WTC11 (cell line): ENCODE measurements at regions not wholly inside any gene's neighbourhood (a gene's known extent, or its start where the extent isn't known, plus 50 kb on each side); places are given as distances from the start of the nearest gene placed in this dataset.

Source experiments
- ATAC-seq: fragments of 200-7000 bp; cut with Tn5 transposase; 2 replicates; pipeline ENCODE4 v1.10.0; 2021; ENCODE audit warnings: mild to moderate bottlenecking, moderate library complexity
- CTCF ChIA-PET: fragments of 300-600 bp; sonication (Branson Sonifier 250); formaldehyde crosslinking; loops from one replicate; lab custom pipeline; 2021; ENCODE audit warnings: antibody characterized with exemption; lab: Charles Lee
- POLR2A ChIA-PET: fragments of 350-600 bp; sonication (Branson Sonifier 250); formaldehyde crosslinking; loops from one replicate; lab custom pipeline; 2021; ENCODE audit warnings: antibody characterized with exemption; lab: Charles Lee
- DNase-seq: peaks from one replicate; pipeline ENCODE4 v3.0.0; 2021; ENCODE audit warnings: low spot score
- H3K27ac Mint-ChIP-seq: 2 replicates; pipeline ENCODE4 v1.8.0; 2021; ENCODE audit warnings: mixed read lengths
- H3K27me3 Mint-ChIP-seq: 2 replicates; pipeline ENCODE4 v1.8.0; 2021; ENCODE audit warnings: low read depth, mild to moderate bottlenecking, moderate library complexity, mixed read lengths
- H3K36me3 Mint-ChIP-seq: 2 replicates; pipeline ENCODE4 v1.8.0; 2021; ENCODE audit warnings: mixed read lengths
- H3K4me1 Mint-ChIP-seq: 2 replicates; pipeline ENCODE4 v1.8.0; 2022; ENCODE audit warnings: mixed read lengths
- H3K4me3 Mint-ChIP-seq: 2 replicates; pipeline ENCODE4 v1.8.0; 2021; ENCODE audit warnings: mild to moderate bottlenecking, moderate library complexity, mixed read lengths
- H3K9me3 Mint-ChIP-seq: 2 replicates; pipeline ENCODE4 v1.8.0; 2021; ENCODE audit warnings: mixed read lengths
- ATF1 ChIP-seq: sonication (generic); formaldehyde crosslinking; IDR thresholded peaks from 2 replicates; pipeline ENCODE4 v1.8.1; 2023; ENCODE audit warnings: mild to moderate bottlenecking, moderate library complexity, missing genetic modification reagents
- CDX4 ChIP-seq: fragments of 250-450 bp; sonication (Bioruptor Pico); IDR thresholded peaks from 2 replicates; pipeline ENCODE4 v1.9.0; 2021; ENCODE audit warnings: moderate library complexity, mild to moderate bottlenecking, inconsistent platforms, borderline replicate concordance
- CREM ChIP-seq: sonication (generic); formaldehyde crosslinking; IDR thresholded peaks from 2 replicates; pipeline ENCODE4 v1.8.1; 2022; ENCODE audit warnings: mild to moderate bottlenecking, missing genetic modification reagents, moderate library complexity
- CTCF ChIP-seq: fragments of 200-600 bp; IDR thresholded peaks from 2 replicates; pipeline ENCODE4 v1.8.0; 2022; ENCODE audit warnings: antibody characterized with exemption
- E2F4 ChIP-seq: sonication (generic); formaldehyde crosslinking; IDR thresholded peaks from 2 replicates; pipeline ENCODE4 v1.8.1; 2022; ENCODE audit warnings: low read depth, mild to moderate bottlenecking, moderate library complexity, missing genetic modification reagents, borderline replicate concordance
- ETV6 ChIP-seq: sonication (generic); formaldehyde crosslinking; IDR thresholded peaks from 2 replicates; pipeline ENCODE4 v1.8.1; 2022; ENCODE audit warnings: mild to moderate bottlenecking, missing genetic modification reagents
- GRHL2 ChIP-seq: fragments of 250-450 bp; sonication (Bioruptor Pico); IDR thresholded peaks from 2 replicates; pipeline ENCODE4 v1.8.0; 2022; ENCODE audit warnings: mild to moderate bottlenecking, moderate library complexity; ENCODE audit not compliant: insufficient replicate concordance, severe bottlenecking
- KAT7 ChIP-seq: sonication (generic); formaldehyde crosslinking; IDR thresholded peaks from 2 replicates; pipeline ENCODE4 v1.8.1; 2023; ENCODE audit warnings: missing genetic modification reagents, mild to moderate bottlenecking, borderline replicate concordance
- NFE2L1 ChIP-seq: sonication (generic); formaldehyde crosslinking; IDR thresholded peaks from 2 replicates; pipeline ENCODE4 v1.8.1; 2023; ENCODE audit warnings: missing genetic modification reagents
- PREB ChIP-seq: sonication (generic); formaldehyde crosslinking; IDR thresholded peaks from 2 replicates; pipeline ENCODE4 v1.8.1; 2022; ENCODE audit warnings: mild to moderate bottlenecking, missing genetic modification reagents, moderate library complexity, borderline replicate concordance
- PRRX2 ChIP-seq: fragments of 250-450 bp; sonication (Bioruptor Pico); IDR thresholded peaks from 2 replicates; pipeline ENCODE4 v1.8.0; 2021; ENCODE audit warnings: mild to moderate bottlenecking
- RELA ChIP-seq: sonication (generic); formaldehyde crosslinking; IDR thresholded peaks from 2 replicates; pipeline ENCODE4 v1.8.1; 2022; ENCODE audit warnings: missing genetic modification reagents, mild to moderate bottlenecking, borderline replicate concordance
- SMAD3 ChIP-seq: sonication (generic); formaldehyde crosslinking; IDR thresholded peaks from 2 replicates; pipeline ENCODE4 v1.8.0; 2022; ENCODE audit warnings: missing genetic modification reagents, mild to moderate bottlenecking, borderline replicate concordance
- SMAD4 ChIP-seq: sonication (generic); formaldehyde crosslinking; IDR thresholded peaks from 2 replicates; pipeline ENCODE4 v1.8.0; 2022; ENCODE audit warnings: mild to moderate bottlenecking, missing genetic modification reagents
- TEAD4 ChIP-seq: sonication (generic); formaldehyde crosslinking; IDR thresholded peaks from 2 replicates; pipeline ENCODE4 v1.8.0; 2022; ENCODE audit warnings: mild to moderate bottlenecking, missing genetic modification reagents
- ZNF121 ChIP-seq: sonication (generic); formaldehyde crosslinking; IDR thresholded peaks from 2 replicates; pipeline ENCODE4 v1.8.0; 2023; ENCODE audit warnings: missing genetic modification reagents
- ZNF219 ChIP-seq: sonication (generic); formaldehyde crosslinking; IDR thresholded peaks from 2 replicates; pipeline ENCODE4 v1.8.0; 2023; ENCODE audit warnings: missing genetic modification reagents, mild to moderate bottlenecking, borderline replicate concordance
- ZNF396 ChIP-seq: fragments of 250-450 bp; sonication (Bioruptor Pico); IDR thresholded peaks from 2 replicates; pipeline ENCODE4 v1.8.0; 2021; ENCODE audit warnings: mild to moderate bottlenecking, moderate library complexity, borderline replicate concordance
- ZNF512 ChIP-seq: sonication (generic); formaldehyde crosslinking; IDR thresholded peaks from 2 replicates; pipeline ENCODE4 v1.8.1; 2022; ENCODE audit warnings: missing genetic modification reagents, borderline replicate concordance
- ZNF532 ChIP-seq: fragments of 250-450 bp; sonication (Bioruptor Pico); IDR thresholded peaks from 2 replicates; pipeline ENCODE4 v1.9.0; 2021; ENCODE audit warnings: mild to moderate bottlenecking, borderline replicate concordance
- TF ChIP-seq, protein P1 (sequence below): sonication (generic); formaldehyde crosslinking; IDR thresholded peaks from 2 replicates; pipeline ENCODE4 v1.8.0; 2022; ENCODE audit warnings: mild to moderate bottlenecking, missing genetic modification reagents

DNA sequence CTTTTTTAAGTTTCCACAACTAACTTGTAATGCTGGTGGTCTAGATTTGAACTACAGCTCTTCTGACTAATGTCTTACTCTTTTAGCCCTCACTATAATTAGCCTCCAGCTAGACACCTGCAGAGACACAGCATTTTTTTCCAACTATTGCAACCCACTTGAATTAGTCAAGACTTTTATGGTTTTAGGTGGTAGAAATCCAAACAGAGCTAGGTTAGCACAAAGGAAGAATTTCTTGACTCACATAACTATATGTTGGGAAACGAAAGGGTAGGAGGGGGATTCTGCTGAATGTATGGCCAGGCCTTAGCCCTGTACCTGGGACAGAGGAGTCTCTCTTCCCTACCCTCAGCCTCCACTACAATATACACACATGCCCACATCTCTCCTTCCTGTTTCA lies 586.1 kb downstream of the INHBA start:
- Mint-ChIP-seq H3K4me3 (no peak overlapping the region), H3K4me1 (peaks cover 14% of the 10 kb centered on the region), H3K27me3 (no peaks in the 10 kb centered on the region), H3K27ac (no peak overlapping the region), H3K9me3 (peaks cover 10% of the 10 kb centered on the region), H3K36me3 (no peaks in the 10 kb centered on the region)
- ChIA-PET CTCF (interaction anchor here (0.9 to 1.5 kb wide), 2 partner anchors 9 to 10 kb away, joined by 3 to 4 read pairs; no protein-coding TSS in a partner anchor), POLR2A (no interaction called here)
- ATAC-seq (no peak), DNase-seq (no peak)
- TF ChIP-seq GRHL2, result no peak
- TF ChIP-seq ETV6 (CRISPR knock-in tag), result no peak
- TF ChIP-seq, protein P1, sequence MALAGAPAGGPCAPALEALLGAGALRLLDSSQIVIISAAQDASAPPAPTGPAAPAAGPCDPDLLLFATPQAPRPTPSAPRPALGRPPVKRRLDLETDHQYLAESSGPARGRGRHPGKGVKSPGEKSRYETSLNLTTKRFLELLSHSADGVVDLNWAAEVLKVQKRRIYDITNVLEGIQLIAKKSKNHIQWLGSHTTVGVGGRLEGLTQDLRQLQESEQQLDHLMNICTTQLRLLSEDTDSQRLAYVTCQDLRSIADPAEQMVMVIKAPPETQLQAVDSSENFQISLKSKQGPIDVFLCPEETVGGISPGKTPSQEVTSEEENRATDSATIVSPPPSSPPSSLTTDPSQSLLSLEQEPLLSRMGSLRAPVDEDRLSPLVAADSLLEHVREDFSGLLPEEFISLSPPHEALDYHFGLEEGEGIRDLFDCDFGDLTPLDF (CRISPR knock-in tag), result no peak
- no peak for TF ChIP-seq SMAD3 (CRISPR knock-in tag)
- TF ChIP-seq CTCF, result no peak

GRCh38 chr7:41116337-41116736 lies 586.6 kb downstream of the INHBA start:
- no peak for DNase-seq
- H3K27ac Mint-ChIP-seq, result no peak overlapping the region
- no peaks in the 10 kb centered on the region for H3K27me3 Mint-ChIP-seq
- TF ChIP-seq CDX4, result no peak
- no peak for TF ChIP-seq CREM
- no peak for TF ChIP-seq NFE2L1 (CRISPR knock-in tag)
- TF ChIP-seq TEAD4 (CRISPR knock-in tag), result no peak
- no peak for TF ChIP-seq PRRX2 (CRISPR knock-in tag)
- TF ChIP-seq, all 79 proteins: peak for 0
- ATAC-seq, result no peak
- Mint-ChIP-seq H3K4me1 (peaks cover 14% of the 10 kb centered on the region), H3K9me3 (peaks cover 10% of the 10 kb centered on the region), H3K36me3 (no peaks in the 10 kb centered on the region), H3K4me3 (no peak overlapping the region)
- CTCF ChIA-PET, result interaction anchor here (0.9 to 1.5 kb wide), 3 partner anchors 9 to 578 kb away, joined by 3 to 4 read pairs (median 3); no protein-coding TSS in a partner anchor
- POLR2A ChIA-PET, result no interaction called here

GRCh38 chr7:41114691-41115090 lies 588.2 kb downstream of the INHBA start:
- no peaks in the 10 kb centered on the region for H3K36me3 Mint-ChIP-seq
- H3K27ac Mint-ChIP-seq, result no peak overlapping the region
- ChIA-PET CTCF (no interaction called here), POLR2A (no interaction called here)
- no peaks in the 10 kb centered on the region for H3K27me3 Mint-ChIP-seq
- DNase-seq (no peak), ATAC-seq (no peak)
- H3K4me3 Mint-ChIP-seq, result no peak overlapping the region
- peaks cover 3% of the 10 kb centered on the region for H3K9me3 Mint-ChIP-seq
- peaks cover 14% of the 10 kb centered on the region for H3K4me1 Mint-ChIP-seq
- TF ChIP-seq E2F4 (CRISPR knock-in tag) (no peak), ATF1 (CRISPR knock-in tag) (no peak), PREB (CRISPR knock-in tag) (no peak), ZNF512 (CRISPR knock-in tag) (no peak), ZNF219 (no peak), KAT7 (CRISPR knock-in tag) (no peak), ZNF121 (no peak), ZNF396 (CRISPR knock-in tag) (no peak), RELA (CRISPR knock-in tag) (no peak), CREM (no peak), ZNF532 (CRISPR knock-in tag) (no peak), SMAD4 (CRISPR knock-in tag) (no peak)
